WTC11 (cell line): ENCODE measurements at regions not wholly inside any gene's neighbourhood (a gene's known extent, or its start where the extent isn't known, plus 50 kb on each side); places are given as distances from the start of the nearest gene placed in this dataset.

Experiments
- ATF3 ChIP-seq: sonication (generic); formaldehyde crosslinking; conservative IDR thresholded peaks from 2 replicates; pipeline ENCODE4 v1.8.1; 2022; ENCODE audit warnings: mild to moderate bottlenecking, missing genetic modification reagents
- CTCF ChIP-seq: fragments of 200-600 bp; IDR thresholded peaks from 2 replicates; pipeline ENCODE4 v1.8.0; 2022; ENCODE audit warnings: antibody characterized with exemption
- ZNF232 ChIP-seq: sonication (generic); formaldehyde crosslinking; IDR thresholded peaks from 2 replicates; pipeline ENCODE4 v1.8.0; 2022; ENCODE audit warnings: mild to moderate bottlenecking, missing genetic modification reagents
- ZNF423 ChIP-seq: fragments of 250-450 bp; sonication (Bioruptor Pico); IDR thresholded peaks from 2 replicates; pipeline ENCODE4 v2.1.2; 2022; ENCODE audit warnings: mild to moderate bottlenecking, moderate library complexity
- ZSCAN18 ChIP-seq: fragments of 250-450 bp; sonication (Bioruptor Pico); IDR thresholded peaks from 2 replicates; pipeline ENCODE4 v2.1.2; 2022; ENCODE audit warnings: mild to moderate bottlenecking, moderate library complexity
- TF ChIP-seq, protein P1 (sequence below): sonication (generic); formaldehyde crosslinking; IDR thresholded peaks from 2 replicates; pipeline ENCODE4 v1.8.1; 2023; ENCODE audit warnings: mild to moderate bottlenecking, missing genetic modification reagents, moderate library complexity
- TF ChIP-seq, protein P2 (sequence below): sonication (generic); formaldehyde crosslinking; IDR thresholded peaks from 2 replicates; pipeline ENCODE4 v1.8.1; 2023; ENCODE audit warnings: mild to moderate bottlenecking, missing genetic modification reagents

DNA sequence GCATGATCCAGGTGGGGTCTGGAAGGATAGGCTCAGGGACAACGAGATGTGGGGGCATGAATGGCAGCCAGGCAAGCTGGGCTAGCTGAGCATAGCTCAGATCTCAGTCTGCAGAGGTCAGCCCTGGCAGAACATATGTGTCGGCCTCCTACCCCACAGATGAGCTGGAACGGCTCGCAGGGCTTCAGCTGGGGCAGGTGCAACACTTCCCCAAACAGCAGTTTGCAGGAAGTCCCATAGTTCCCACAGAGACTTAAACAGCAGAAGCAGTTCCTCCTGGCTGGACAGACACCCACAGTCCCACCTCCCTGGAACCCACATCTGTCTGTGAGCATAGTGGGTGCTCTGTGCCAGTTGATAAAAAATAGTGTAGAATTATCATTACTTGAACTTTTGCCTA lies 404.6 kb downstream of the GADD45G start:
- TF ChIP-seq CTCF (no peak), ATF3 (CRISPR knock-in tag) (no peak), ZNF423 (no peak), ZNF232 (CRISPR knock-in tag) (no peak), ZSCAN18 (CRISPR knock-in tag) (no peak)
- TF ChIP-seq, protein P1, sequence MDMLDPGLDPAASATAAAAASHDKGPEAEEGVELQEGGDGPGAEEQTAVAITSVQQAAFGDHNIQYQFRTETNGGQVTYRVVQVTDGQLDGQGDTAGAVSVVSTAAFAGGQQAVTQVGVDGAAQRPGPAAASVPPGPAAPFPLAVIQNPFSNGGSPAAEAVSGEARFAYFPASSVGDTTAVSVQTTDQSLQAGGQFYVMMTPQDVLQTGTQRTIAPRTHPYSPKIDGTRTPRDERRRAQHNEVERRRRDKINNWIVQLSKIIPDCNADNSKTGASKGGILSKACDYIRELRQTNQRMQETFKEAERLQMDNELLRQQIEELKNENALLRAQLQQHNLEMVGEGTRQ: no peak
- TF ChIP-seq, protein P2, sequence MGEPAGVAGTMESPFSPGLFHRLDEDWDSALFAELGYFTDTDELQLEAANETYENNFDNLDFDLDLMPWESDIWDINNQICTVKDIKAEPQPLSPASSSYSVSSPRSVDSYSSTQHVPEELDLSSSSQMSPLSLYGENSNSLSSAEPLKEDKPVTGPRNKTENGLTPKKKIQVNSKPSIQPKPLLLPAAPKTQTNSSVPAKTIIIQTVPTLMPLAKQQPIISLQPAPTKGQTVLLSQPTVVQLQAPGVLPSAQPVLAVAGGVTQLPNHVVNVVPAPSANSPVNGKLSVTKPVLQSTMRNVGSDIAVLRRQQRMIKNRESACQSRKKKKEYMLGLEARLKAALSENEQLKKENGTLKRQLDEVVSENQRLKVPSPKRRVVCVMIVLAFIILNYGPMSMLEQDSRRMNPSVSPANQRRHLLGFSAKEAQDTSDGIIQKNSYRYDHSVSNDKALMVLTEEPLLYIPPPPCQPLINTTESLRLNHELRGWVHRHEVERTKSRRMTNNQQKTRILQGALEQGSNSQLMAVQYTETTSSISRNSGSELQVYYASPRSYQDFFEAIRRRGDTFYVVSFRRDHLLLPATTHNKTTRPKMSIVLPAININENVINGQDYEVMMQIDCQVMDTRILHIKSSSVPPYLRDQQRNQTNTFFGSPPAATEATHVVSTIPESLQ: no peak
